CD14-positive monocyte (primary cell): ENCODE measurements at regions not wholly inside any gene's neighbourhood (a gene's known extent, or its start where the extent isn't known, plus 50 kb on each side); places are given as distances from the start of the nearest gene placed in this dataset.

Experiments used
- DNase-seq, 3 donors: peaks; one replicate each; pipeline ENCODE4 v3.0.0-alpha.2; 2011 to 2022
- H2AFZ ChIP-seq: 2 replicates; pipeline ENCODE4 v1.6.0; 2012; ENCODE audit warnings: mild to moderate bottlenecking, low read depth, low read length, inconsistent platforms; ENCODE audit not compliant: insufficient read depth, poor library complexity, severe bottlenecking
- H3K27ac ChIP-seq, 2 donors: 1 replicate in 1 of 2; 2 replicates in 1 of 2; pipeline ENCODE4 v1.5.1; 2012 to 2013; ENCODE audit warnings: low read length in 2 of 2, control low read depth in 1 of 2, inconsistent platforms in 1 of 2, low read depth in 1 of 2, mild to moderate bottlenecking in 1 of 2
- H3K27me3 ChIP-seq, 2 donors: one replicate each; pipeline versions ENCODE4 v1.6.0 to v1.6.1; 2011 to 2013; ENCODE audit warnings: low read length in 2 of 2; ENCODE audit not compliant: control insufficient read depth in 2 of 2, insufficient read depth in 2 of 2
- H3K36me3 ChIP-seq, 2 donors: replicated peaks in 1 of 2; 1 replicate in 1 of 2; 2 replicates in 1 of 2; pipeline versions ENCODE4 v1.5.1 to v1.6.1; 2012 to 2013; ENCODE audit warnings: low read length in 2 of 2, control low read depth in 1 of 2, inconsistent platforms in 1 of 2, mild to moderate bottlenecking in 1 of 2; ENCODE audit not compliant: insufficient read depth in 2 of 2, control insufficient read depth in 1 of 2
- H3K4me1 ChIP-seq, 2 donors: 1 replicate in 1 of 2; 2 replicates in 1 of 2; pipeline versions ENCODE4 v1.5.1 to v1.6.1; 2012 to 2013; ENCODE audit warnings: low read length in 2 of 2, control low read depth in 1 of 2, inconsistent platforms in 1 of 2, mild to moderate bottlenecking in 1 of 2, moderate library complexity in 1 of 2; ENCODE audit not compliant: insufficient read depth in 2 of 2, control insufficient read depth in 1 of 2
- H3K4me2 ChIP-seq: replicated peaks from 2 replicates; pipeline ENCODE3; 2012; ENCODE audit warnings: low read length, moderate library complexity, mild to moderate bottlenecking; ENCODE audit not compliant: poor library complexity, severe bottlenecking; ENCODE audit errors: extremely low read depth
- H3K4me3 ChIP-seq, 3 experiments: fragments of 200-600 bp in 1 of 3; sonication (generic) in 1 of 3; replicated peaks in 1 of 3; 1 replicate in 2 of 3; 2 replicates in 1 of 3; pipeline ENCODE4 v1.5.1; 2011 to 2013; ENCODE audit warnings: low read length in 3 of 3, mild to moderate bottlenecking in 3 of 3, control low read depth in 2 of 3, low read depth in 2 of 3, inconsistent platforms in 1 of 3, moderate library complexity in 1 of 3
- H3K79me2 ChIP-seq: 2 replicates; pipeline ENCODE4 v1.6.0; 2012; ENCODE audit warnings: mild to moderate bottlenecking, control low read depth, inconsistent platforms, low read length, moderate library complexity; ENCODE audit not compliant: insufficient read depth
- H3K9ac ChIP-seq: 2 replicates; pipeline ENCODE4 v1.6.0; 2017; ENCODE audit warnings: low read length, mild to moderate bottlenecking; ENCODE audit not compliant: insufficient read depth, poor library complexity, severe bottlenecking
- H3K9me3 ChIP-seq, 2 donors: replicated peaks in 1 of 2; 1 replicate in 1 of 2; 2 replicates in 1 of 2; pipeline versions ENCODE4 v1.5.1 to v1.6.1; 2012 to 2013; ENCODE audit warnings: low read length in 2 of 2, control low read depth in 1 of 2; ENCODE audit not compliant: control insufficient read depth in 1 of 2, insufficient read depth in 1 of 2
- H4K20me1 ChIP-seq: 2 replicates; pipeline ENCODE4 v1.6.0; 2012; ENCODE audit warnings: mild to moderate bottlenecking, low read length, control low read depth, moderate library complexity; ENCODE audit not compliant: insufficient read depth
- H3K27ac Mint-ChIP-seq, 7 donors: one replicate each; pipeline ENCODE4 v1.8.0; 2020; ENCODE audit warnings: mild to moderate bottlenecking in 7 of 7, mixed read lengths in 7 of 7, moderate library complexity in 6 of 7, inconsistent platforms in 2 of 7
- H3K27me3 Mint-ChIP-seq, 3 donors: one replicate each; pipeline ENCODE4 v1.8.0; 2021 to 2022; ENCODE audit warnings: low read depth in 3 of 3, mild to moderate bottlenecking in 3 of 3, mixed read lengths in 3 of 3, moderate library complexity in 3 of 3, inconsistent platforms in 1 of 3
- H3K36me3 Mint-ChIP-seq, 2 donors: one replicate each; pipeline ENCODE4 v1.8.0; 2020; ENCODE audit warnings: mixed read lengths in 2 of 2, inconsistent platforms in 1 of 2, mild to moderate bottlenecking in 1 of 2
- H3K4me1 Mint-ChIP-seq: one replicate; pipeline ENCODE4 v1.8.0; 2020; ENCODE audit warnings: mild to moderate bottlenecking, mixed read lengths
- H3K4me3 Mint-ChIP-seq, 2 donors: one replicate each; pipeline ENCODE4 v1.8.0; 2020; ENCODE audit warnings: mild to moderate bottlenecking in 2 of 2, mixed read lengths in 2 of 2, moderate library complexity in 1 of 2
- H3K9me3 Mint-ChIP-seq, 7 donors: one replicate each; pipeline ENCODE4 v1.8.0; 2020 to 2022; ENCODE audit warnings: mixed read lengths in 7 of 7, mild to moderate bottlenecking in 6 of 7, moderate library complexity in 6 of 7, inconsistent platforms in 2 of 7
- WGBS: methylation state at CpG from one replicate; pipeline ENCODE4 v1.1.5; 2013; ENCODE audit warnings: missing lambda C conversion rate; ENCODE audit not compliant: insufficient coverage; 5-methylcytosine and 5-hydroxymethylcytosine counted together
- intact Hi-C, 2 donors: fragments of 100-400 bp; cut with micrococcal nuclease; formaldehyde crosslinking; loops; one replicate each; pipeline versions ENCODE4 v1.15.0 to v1.15.1; 2023
- TF ChIP-seq, protein P1 (sequence below): fragments of 200-600 bp; IDR thresholded peaks from one replicate; pipeline ENCODE4 v1.8.0; 2022; ENCODE audit warnings: antibody characterized with exemption, mild to moderate bottlenecking

DNA sequence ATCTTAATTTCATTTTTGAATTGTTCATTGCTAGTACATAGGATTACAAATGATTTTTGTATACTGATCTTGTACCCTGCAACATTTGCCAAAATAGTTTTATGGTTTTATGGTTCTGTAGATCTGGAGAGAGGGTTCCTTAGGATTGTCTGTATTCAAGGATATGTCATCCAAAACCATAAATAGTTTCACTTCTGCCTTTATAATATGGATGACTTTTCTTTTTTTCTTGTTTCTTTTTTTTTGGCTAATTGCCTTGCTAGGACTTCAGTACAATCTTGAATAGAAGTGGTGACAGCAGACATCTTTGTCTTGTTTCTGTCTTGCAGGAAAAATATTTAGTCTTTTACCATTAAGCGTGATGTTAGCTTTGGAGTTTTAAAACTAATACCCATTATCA lies 383.9 kb upstream of the HS6ST1 start:
- no peaks in the 10 kb centered on the region for H3K27me3 ChIP-seq
- Mint-ChIP-seq H3K27me3 (peaks cover 0 to 2% (median 0%) of the 10 kb centered on the region in 3 donors), H3K4me3 (no peak overlapping the region), H3K27ac (peak overlapping the region in 1 of 7 donors; percentile 11), H3K9me3 (peaks cover 13 to 25% (median 15%) of the 10 kb centered on the region in 7 donors), H3K36me3 (peaks cover 2% of the 10 kb centered on the region in 2 donors), H3K4me1 (peaks cover 10% of the 10 kb centered on the region)
- H3K79me2 ChIP-seq, result no peaks in the 10 kb centered on the region
- WGBS, result no CpG with 5 or more reads among the region's 1 CpG
- peaks cover 0 to 10% of the 10 kb centered on the region in 2 donors for H3K4me1 ChIP-seq
- no peak overlapping the region for H2AFZ ChIP-seq
- H3K4me3 ChIP-seq, result no peak overlapping the region
- TF ChIP-seq, protein P1, sequence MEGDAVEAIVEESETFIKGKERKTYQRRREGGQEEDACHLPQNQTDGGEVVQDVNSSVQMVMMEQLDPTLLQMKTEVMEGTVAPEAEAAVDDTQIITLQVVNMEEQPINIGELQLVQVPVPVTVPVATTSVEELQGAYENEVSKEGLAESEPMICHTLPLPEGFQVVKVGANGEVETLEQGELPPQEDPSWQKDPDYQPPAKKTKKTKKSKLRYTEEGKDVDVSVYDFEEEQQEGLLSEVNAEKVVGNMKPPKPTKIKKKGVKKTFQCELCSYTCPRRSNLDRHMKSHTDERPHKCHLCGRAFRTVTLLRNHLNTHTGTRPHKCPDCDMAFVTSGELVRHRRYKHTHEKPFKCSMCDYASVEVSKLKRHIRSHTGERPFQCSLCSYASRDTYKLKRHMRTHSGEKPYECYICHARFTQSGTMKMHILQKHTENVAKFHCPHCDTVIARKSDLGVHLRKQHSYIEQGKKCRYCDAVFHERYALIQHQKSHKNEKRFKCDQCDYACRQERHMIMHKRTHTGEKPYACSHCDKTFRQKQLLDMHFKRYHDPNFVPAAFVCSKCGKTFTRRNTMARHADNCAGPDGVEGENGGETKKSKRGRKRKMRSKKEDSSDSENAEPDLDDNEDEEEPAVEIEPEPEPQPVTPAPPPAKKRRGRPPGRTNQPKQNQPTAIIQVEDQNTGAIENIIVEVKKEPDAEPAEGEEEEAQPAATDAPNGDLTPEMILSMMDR, result no peak
- H3K4me2 ChIP-seq, result no peak overlapping the region
- H3K27ac ChIP-seq, result no peak overlapping the region
- H4K20me1 ChIP-seq, result no peaks in the 10 kb centered on the region
- no peak overlapping the region for H3K9ac ChIP-seq
- peaks cover 0 to 1% of the 10 kb centered on the region in 2 donors for H3K36me3 ChIP-seq
- intact Hi-C loops, result no loop called here
- DNase-seq, result peak in 1 of 3 donors; percentile 23
- peaks cover 14 to 15% of the 10 kb centered on the region in 2 donors for H3K9me3 ChIP-seq

DNA sequence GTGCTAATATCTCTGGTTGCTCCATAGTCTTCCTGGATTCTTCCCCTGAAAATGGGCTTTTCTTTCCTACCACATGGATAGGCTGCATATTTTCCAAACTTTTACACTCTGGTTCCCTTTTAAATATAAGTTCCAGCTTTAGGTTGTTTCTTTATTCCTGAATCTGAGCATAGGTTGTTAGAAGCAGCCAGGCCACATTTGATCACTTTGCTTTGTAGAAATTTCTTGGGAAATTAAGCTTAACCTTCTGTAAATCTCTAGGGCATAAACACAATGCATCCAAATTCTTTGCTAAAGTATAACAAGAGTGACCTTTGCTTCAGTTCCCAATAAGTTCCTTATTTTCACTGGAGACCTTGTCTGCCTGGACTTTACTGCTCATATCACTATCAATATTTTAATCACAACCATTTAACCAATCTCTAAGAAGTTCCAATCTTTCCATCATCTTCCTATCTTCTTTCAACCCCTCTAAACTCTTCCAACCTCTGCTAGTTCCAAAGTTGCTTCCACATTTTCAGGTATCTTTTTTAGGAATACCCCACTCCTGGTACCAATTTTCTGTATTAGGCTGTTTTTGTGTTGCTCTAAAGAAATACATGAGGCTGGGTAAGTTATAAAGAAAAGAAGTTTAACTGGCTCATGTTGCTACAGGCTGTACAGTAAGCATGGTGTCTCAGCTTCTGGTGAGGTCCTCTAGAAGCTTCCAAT lies 389.6 kb upstream of the HS6ST1 start:
- no peak overlapping the region for H3K4me2 ChIP-seq
- H3K36me3 ChIP-seq, result peaks cover 0 to 6% of the 10 kb centered on the region in 2 donors
- Mint-ChIP-seq H3K36me3 (peaks cover 9 to 13% of the 10 kb centered on the region in 2 donors), H3K27me3 (peaks cover 0 to 2% (median 0%) of the 10 kb centered on the region in 3 donors), H3K4me1 (peaks cover 23% of the 10 kb centered on the region), H3K4me3 (no peak overlapping the region), H3K27ac (no peak overlapping the region), H3K9me3 (peaks cover 29 to 45% (median 37%) of the 10 kb centered on the region in 7 donors)
- peak overlapping the region in 1 of 3 experiments; percentile 3 for H3K4me3 ChIP-seq
- H3K27me3 ChIP-seq, result no peaks in the 10 kb centered on the region
- H3K9ac ChIP-seq, result no peak overlapping the region
- no peak overlapping the region for H3K27ac ChIP-seq
- no peaks in the 10 kb centered on the region for H4K20me1 ChIP-seq
- no peaks in the 10 kb centered on the region for H3K79me2 ChIP-seq
- no peak overlapping the region for H2AFZ ChIP-seq
- peaks cover 24 to 27% of the 10 kb centered on the region in 2 donors for H3K4me1 ChIP-seq
- peaks cover 27 to 28% of the 10 kb centered on the region in 2 donors for H3K9me3 ChIP-seq
- no peak for DNase-seq
- intact Hi-C loops, result no loop called here
- TF ChIP-seq, protein P1, result no peak
